ENCODE measurements at regions not wholly inside any gene's neighbourhood (a gene's known extent, or its start where the extent isn't known, plus 50 kb on each side); places are given as distances from the start of the nearest gene placed in this dataset.

- Mint-ChIP-seq H3K4me1 (ENCODE audit: low read depth) (no peaks in the 10 kb centered on the region), H3K4me3 (no peak overlapping the region), H3K27me3 (no peaks in the 10 kb centered on the region), H3K36me3 (ENCODE audit: low read depth) (no peaks in the 10 kb centered on the region), H3K27ac (no peak overlapping the region), H3K9me3 (no peaks in the 10 kb centered on the region)
- Histone ChIP-seq H3K36me3 (ENCODE audit: insufficient read depth, low read length) (no peaks in the 10 kb centered on the region), H3K9me3 (ENCODE audit: control insufficient read depth in 1 of 2, insufficient read depth in 1 of 2, low read length in 2 of 2) (no peaks in the 10 kb centered on the region), H3K4me1 (ENCODE audit: insufficient read depth, low read length) (no peaks in the 10 kb centered on the region), H3K4me3 (ENCODE audit: low read length) (no peak overlapping the region), H3K27ac (ENCODE audit: low read depth in 1 of 2, low read length in 2 of 2) (no peak overlapping the region), H3K27me3 (ENCODE audit: control insufficient read depth in 1 of 2, insufficient read depth in 2 of 2, low read length in 2 of 2) (no peaks in the 10 kb centered on the region)
- intact Hi-C loops (cut with DNase I, micrococcal nuclease), result no loop called here
- ChIA-PET CTCF (no interaction called here), POLR2A (no interaction called here)
- DNase-seq, result no peak
- TF ChIP-seq CTCF (IDR thresholded peaks at IDR 0.05), result no peak
- ATAC-seq (ENCODE audit: poor library complexity), result no peak
These were observed 251.9 kb downstream of the STIM2 start for GRCh38 chr4:27112587-27112986.

DNA sequence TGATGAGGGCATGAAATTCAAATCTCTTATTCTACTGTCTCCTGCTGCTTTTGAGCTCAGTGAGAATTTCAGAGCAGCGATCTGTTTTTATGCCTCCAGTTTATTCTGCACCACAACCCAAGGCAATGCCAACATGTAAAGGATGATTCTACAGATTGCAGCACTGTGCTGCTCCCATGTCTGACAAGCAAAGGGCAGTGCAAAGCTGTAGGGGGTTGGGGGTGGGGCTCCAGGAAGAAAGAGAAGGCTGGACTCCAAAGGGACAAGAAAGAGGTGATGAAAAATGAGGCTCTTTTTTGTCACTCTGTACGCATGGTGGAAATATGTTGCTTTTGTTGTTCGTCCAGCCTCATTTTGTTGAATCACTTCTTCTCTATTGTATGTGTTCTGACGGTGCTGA, 254.6 kb downstream of the STIM2 start:
- H3K4me1 Mint-ChIP-seq (ENCODE audit: low read depth), result no peaks in the 10 kb centered on the region
- no peak for ATAC-seq (ENCODE audit: poor library complexity)
- H3K9me3 ChIP-seq (ENCODE audit: control insufficient read depth in 1 of 2, insufficient read depth in 1 of 2, low read length in 2 of 2), result peaks cover 0 to 3% of the 10 kb centered on the region in 2 experiments
- no peaks in the 10 kb centered on the region for H3K36me3 Mint-ChIP-seq (ENCODE audit: low read depth)
- H3K27me3 Mint-ChIP-seq, result no peaks in the 10 kb centered on the region
- H3K4me3 ChIP-seq (ENCODE audit: low read length), result no peak overlapping the region
- ChIA-PET CTCF (no interaction called here), POLR2A (no interaction called here)
- no peak for TF ChIP-seq CTCF (IDR thresholded peaks at IDR 0.05)
- H3K9me3 Mint-ChIP-seq, result no peaks in the 10 kb centered on the region
- intact Hi-C loops (cut with DNase I, micrococcal nuclease), result no loop called here
- no peak overlapping the region for H3K4me3 Mint-ChIP-seq
- H3K27me3 ChIP-seq (ENCODE audit: control insufficient read depth in 1 of 2, insufficient read depth in 2 of 2, low read length in 2 of 2), result no peaks in the 10 kb centered on the region
- DNase-seq, result no peak
- no peak overlapping the region for H3K27ac ChIP-seq (ENCODE audit: low read depth in 1 of 2, low read length in 2 of 2)
- H3K27ac Mint-ChIP-seq, result no peak overlapping the region
- H3K4me1 ChIP-seq (ENCODE audit: insufficient read depth, low read length), result no peaks in the 10 kb centered on the region
- H3K36me3 ChIP-seq (ENCODE audit: insufficient read depth, low read length), result no peaks in the 10 kb centered on the region

- intact Hi-C loops (cut with DNase I, micrococcal nuclease), result no loop called here
- DNase-seq, result no peak
- Mint-ChIP-seq H3K27me3 (no peaks in the 10 kb centered on the region), H3K9me3 (no peaks in the 10 kb centered on the region), H3K4me1 (ENCODE audit: low read depth) (no peaks in the 10 kb centered on the region), H3K4me3 (no peak overlapping the region), H3K36me3 (ENCODE audit: low read depth) (no peaks in the 10 kb centered on the region), H3K27ac (no peak overlapping the region)
- H3K4me1 ChIP-seq (ENCODE audit: insufficient read depth, low read length), result no peaks in the 10 kb centered on the region
- TF ChIP-seq CTCF (IDR thresholded peaks at IDR 0.05), result no peak
- ChIA-PET POLR2A (no interaction called here), CTCF (no interaction called here)
- H3K27me3 ChIP-seq (ENCODE audit: control insufficient read depth in 1 of 2, insufficient read depth in 2 of 2, low read length in 2 of 2), result no peaks in the 10 kb centered on the region
- H3K27ac ChIP-seq (ENCODE audit: low read depth in 1 of 2, low read length in 2 of 2), result no peak overlapping the region
- H3K36me3 ChIP-seq (ENCODE audit: insufficient read depth, low read length), result no peaks in the 10 kb centered on the region
- ATAC-seq (ENCODE audit: poor library complexity), result no peak
- H3K9me3 ChIP-seq (ENCODE audit: control insufficient read depth in 1 of 2, insufficient read depth in 1 of 2, low read length in 2 of 2), result peaks cover 0 to 3% of the 10 kb centered on the region in 2 experiments
- H3K4me3 ChIP-seq (ENCODE audit: low read length), result no peak overlapping the region
These were observed 256.8 kb downstream of the STIM2 start for GRCh38 chr4:27117453-27117852.

Measured in CD4-positive, alpha-beta T cell (primary cell).